GM18502 (cell line): ENCODE measurements at regions not wholly inside any gene's neighbourhood (a gene's known extent, or its start where the extent isn't known, plus 50 kb on each side); places are given as distances from the start of the nearest gene placed in this dataset.

Experiments
- ATAC-seq: cut with Tn5 transposase; IDR thresholded peaks from one replicate; pipeline ENCODE4 v1.9.1; 2021; ENCODE audit warnings: mild to moderate bottlenecking; ENCODE audit not compliant: unreplicated experiment, poor library complexity

DNA sequence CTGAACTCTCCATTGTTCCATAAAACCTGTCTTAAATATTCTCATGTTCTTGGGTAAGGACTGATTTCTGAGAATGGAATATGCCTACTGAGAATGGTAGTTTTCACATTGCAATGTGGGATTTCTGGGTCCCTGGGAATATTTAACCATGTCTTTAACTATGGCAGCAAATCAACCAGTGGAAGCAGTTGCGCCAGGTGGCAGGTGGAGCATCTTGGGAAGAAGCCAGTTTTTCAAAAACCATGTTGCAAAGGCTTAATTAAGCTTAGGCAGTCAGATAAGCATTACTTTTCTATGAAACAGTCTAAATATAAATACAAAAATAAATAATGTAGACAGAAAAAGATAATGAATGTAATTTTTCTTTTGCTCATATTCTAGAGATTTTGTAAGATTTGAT is 448.1 kb downstream of the ADAMTS20 start:
- ATAC-seq: no peak

DNA sequence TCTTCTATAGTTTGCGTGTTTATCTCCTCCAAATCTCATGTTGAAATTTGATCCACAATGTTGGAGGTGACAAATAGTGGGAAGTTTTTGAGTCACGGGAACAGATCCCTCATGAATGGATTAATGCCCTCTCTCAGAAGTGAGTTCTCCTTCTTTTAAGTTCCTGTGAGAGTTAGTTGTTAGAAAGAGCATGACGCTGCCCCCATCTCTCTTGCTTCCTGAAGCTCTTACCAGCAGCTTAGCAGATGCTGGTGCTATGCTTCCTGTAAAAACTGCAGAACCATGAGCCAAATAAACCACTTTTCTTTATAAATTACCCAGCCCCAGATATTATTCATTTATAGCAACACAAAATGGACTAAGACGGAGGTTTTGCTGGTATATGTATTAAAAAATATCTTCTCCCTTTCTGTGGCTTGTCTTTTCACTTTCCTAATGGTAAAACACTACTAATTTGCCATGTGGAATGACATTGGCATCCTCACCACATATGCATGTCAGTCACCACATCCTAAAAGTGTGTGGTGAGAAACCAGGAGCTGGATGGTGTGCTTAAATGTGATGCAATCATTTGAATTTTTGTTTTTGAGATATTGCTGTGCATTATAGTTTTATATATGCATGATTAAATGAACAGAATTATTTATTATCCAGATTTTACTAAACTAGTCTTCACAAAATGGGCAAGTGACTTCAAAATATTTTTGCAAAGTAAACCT is 449.3 kb downstream of the ADAMTS20 start:
- no peak for ATAC-seq

DNA sequence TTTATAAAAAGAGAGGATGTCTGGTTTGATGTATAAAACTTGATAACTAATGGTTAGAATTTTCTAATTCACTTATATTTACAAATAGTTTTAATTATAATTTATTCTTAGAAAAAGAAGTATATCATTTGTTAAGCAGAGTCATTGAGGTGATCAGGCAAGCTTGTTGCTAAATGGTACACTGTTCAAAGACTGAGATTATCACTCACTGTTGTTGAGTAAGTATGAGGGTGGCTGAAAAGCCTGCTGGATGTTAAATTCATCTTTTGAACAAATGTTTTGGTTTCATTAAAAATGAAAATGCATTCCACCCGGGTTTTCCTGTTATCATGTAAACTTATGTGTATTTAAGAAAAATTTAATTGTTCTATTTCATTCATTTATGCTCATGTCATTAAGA is 451.8 kb downstream of the ADAMTS20 start:
- no peak for ATAC-seq

DNA sequence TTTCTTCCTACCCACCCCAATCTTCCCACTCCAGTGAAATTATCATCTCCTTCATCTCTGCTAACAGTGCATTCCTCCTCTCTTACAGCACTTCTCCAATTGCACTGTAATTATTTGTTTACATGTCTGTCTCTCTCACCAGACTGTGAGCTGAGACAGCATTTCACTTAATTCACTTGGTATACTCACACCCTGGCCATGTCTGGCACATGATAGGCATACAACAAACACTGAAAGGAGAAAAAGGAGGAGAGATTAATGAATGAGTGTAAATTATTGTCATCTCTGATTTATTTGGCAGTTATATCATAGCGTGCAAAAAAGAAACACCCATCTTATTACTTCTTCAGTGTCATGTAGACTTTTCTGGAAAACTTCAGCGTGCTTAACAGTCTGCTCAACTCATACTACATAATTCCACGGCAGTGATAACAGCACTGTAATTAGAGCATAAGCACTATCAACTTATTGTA is 452.3 kb downstream of the ADAMTS20 start:
- ATAC-seq: no peak

DNA sequence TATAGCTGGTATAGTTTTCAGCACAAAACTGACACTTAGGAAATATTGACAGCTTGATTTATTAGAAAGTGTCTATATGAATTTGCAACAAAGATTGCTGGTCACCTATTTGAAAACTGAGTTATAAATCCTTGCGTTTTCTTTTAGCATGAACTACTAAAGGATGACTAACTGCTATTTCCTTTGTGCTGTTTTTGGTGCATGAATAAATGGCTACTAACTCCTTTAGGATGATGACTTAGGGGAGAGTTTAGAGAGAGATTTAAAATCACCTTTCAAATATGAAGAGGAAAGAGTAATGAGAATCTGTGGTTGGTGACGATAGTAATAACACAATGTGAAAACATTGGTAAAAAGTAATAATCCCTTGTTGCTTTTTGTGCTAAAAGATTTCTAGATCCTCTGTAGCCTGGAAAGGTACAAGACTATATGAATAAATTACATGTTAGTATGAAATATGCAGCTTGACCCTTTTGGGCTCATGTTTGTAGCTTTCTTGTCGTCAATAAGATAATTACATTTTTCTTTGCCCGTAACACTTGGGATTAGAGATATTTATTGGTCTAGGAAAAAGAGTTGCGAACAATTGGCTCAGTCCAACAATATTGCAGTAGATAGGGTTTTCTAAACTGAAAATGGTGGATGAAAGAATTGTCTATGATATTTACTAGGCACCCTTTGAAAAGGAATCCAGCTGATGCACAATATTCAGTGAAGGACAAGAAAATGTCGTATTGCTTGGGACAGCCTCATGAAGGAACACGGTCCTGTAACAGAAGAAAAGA is 453.0 kb downstream of the ADAMTS20 start:
- no peak for ATAC-seq

DNA sequence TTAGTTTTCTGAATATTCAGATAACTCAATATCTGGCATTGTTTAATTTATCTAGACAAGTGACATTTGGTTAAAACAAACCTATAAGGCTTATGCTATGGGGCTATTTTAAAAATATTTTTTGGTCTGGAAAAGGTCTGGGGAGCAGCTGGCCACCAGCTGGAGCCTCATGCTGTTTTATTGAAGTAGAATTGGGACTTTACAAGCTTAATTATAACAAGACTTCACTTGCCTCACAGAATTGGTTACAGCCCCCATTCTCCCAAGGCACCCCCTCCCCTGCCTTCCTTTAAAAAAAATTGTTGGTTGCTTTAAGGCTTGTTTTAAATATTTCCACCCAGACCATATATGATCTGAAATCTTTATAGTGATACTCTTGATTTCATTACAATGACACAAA is 453.9 kb downstream of the ADAMTS20 start:
- ATAC-seq: no peak

DNA sequence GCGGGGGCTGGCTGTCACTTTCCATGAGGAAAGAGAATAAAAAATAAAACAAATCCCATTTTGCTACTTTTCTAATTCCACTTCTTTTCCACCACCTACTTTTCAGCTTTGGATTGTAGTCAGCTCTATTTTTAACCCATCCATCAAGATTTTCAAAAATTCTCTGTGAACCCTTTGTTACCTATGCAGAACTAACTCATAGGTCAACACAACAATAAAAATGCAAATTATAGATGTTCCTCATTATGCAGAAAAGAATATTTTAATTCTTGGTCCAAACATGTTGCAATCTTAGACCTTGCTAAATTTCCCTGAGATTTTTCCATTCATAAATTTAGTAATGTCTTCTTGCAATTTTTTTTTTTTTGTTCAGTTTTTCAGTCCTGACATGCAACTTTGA is 454.5 kb downstream of the ADAMTS20 start:
- ATAC-seq: no peak

DNA sequence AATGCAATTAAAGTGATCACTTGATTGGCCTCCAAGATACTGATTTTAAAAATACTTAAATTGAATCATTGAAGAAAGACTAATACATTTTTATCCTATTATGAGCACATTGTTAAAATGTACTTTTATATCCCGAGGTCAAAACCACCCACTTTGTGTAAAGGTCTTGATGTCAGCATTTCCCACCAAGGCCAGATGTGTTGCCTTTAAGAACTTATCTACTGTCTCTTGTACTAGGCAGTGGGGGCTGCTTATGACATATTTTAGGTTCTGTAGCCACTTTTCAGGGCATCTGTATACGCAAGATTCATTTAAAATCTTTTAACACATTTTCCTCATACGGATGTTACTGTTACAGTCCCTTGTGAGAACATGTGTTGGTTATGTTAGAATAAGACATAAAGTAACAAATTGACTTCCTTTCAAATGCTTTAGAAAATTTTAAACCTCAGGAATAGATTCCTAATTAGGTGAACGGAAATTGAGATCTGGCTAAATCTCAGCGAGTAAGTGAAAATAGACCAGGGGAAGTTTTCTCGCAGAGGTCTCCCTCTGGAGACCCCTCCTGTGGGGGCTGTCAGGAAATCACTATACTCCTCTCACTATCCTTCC is 456.2 kb downstream of the ADAMTS20 start:
- no peak for ATAC-seq

DNA sequence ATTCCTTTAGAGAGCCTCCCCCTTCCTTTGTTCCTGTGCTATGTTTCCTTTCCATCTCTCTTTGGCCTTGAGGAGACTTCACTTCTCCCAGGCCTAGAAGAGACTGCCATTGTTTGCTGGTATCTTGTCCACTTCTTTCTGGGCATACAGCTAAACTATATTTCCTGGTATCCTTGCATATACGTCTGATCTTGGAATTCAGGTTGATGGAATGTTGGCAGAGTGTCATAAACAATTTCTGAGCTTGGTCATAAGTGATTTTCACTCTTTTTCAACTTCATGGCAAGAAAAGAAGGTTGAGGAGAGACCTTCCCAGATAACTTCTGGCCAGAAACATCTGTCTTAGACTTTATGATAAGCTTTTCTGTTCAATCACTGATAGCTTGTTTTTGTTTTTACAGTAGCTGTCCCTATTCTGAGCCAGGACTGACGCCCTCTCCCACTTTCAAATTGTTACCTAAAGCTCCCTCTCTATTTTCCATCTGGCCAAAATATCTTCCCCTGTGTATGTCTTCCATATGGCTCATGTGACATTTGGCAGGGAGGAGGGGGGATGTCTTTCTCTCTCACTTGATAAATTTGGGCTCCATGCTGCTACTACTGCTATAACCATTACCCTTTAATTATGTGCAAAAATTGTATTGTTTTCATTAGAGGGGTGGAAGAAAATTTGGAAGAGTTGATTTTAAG is 457.0 kb downstream of the ADAMTS20 start:
- ATAC-seq: no peak

DNA sequence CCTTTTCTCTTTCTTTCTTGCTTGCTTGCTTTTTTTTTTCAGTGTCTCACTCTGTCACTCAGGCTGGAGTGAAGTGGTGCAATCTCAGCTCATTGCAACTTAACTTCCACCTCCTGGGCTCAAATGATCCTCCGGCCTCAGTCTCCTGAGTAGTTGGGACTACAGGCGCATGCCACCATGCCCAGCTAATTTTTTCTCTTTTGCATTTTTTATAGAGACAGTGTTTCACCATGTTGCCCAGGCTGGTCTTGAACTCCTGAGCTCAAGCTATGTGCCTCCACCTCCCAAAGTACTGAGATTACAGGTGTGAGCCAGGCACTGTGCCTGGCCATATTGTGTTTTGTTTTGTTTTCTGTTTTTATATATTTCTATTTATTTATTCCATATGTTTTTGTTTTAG is 461.0 kb downstream of the ADAMTS20 start:
- no peak for ATAC-seq

DNA sequence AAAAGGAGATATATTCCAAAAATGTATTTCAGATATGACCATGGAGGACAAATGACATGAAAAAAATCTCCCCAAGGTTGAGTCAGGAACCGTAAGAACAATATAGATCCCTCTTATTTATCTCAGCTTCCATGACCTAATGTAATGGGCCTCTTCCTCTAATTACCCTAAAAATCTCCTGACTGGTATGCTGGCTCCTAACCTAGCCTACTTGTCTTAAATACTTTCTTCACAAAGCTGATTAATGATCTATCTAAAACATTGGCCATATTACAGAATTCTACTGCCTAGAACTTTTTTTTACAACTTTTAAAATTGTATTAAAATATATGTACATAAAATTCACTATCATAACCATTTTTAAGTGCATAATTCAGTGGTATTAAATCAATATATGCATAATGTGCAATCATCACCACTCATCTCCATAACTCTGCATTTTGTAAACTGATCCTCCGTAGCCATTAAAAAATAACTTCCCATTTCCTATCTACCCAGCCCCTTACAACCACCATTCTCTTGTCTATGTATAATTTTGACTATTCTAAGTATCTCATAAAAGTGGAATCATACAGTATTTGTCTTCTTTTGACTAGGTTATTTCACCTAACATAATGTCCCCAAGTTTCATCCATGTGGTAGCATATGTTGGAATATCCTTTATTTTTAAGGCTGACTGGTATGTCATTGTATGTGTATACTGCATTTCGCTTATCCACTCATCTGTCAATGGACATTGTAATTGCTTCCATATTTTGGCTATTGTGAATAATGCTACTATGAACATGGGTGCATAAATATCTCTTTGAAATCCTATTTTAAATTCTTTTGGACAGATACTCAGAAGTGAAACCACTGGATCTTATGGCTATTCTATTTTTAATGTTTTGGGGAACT is 464.6 kb downstream of the ADAMTS20 start:
- no peak for ATAC-seq

DNA sequence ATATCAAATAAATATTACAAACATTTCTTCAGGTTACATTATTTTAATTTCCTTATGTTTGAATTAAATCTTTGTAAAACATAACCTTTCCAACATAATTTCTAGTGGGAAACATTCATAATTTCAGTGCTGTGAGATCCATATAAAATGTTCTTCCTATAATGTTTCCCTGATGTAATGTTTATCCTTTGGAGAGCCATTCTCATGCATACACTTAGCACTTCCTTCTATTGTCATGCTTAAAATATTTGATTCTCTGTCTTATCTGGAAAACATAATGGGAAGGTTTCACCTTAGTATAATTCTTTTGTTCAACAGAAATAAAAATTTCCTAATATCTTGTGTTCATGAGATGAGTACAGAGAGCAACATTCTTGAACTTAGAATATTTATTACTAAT is 472.5 kb downstream of the ADAMTS20 start:
- ATAC-seq: no peak

DNA sequence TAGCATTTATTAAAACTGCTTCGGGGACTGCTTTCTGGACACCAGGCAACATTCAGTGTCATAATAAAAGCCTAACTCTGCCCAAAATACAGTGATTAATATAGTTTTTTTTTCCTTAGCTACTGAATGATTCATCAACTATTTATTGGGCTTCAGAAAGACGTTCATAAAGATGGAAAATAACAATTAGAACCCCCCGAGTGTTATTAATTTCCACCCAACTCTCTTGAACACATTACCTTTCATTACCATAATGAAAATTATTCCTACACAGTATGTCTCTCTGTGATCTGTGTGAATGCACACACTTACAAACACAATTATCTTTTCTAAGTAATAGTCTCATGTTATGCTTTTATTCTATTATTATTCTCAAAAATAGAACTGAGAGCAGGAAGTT is 473.0 kb downstream of the ADAMTS20 start:
- no peak for ATAC-seq

DNA sequence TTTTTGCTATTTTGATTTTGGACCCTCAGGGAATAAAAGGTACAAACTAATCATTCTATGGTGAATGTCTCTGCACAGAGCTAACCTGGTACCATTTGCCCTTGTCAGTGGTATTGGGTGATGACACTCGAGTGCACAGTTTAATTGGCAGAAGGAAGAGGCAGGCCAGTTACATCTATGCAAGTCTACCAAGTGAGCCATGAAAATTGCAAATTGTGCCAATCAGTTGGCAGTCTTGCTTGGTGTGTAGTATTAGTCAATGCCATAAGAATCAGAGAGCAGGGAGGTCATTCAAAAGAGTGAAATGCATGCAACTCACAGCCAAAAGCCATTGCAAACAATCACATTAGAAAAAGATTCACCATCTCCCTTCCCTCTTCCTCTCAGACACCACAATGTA is 479.6 kb downstream of the ADAMTS20 start:
- no peak for ATAC-seq

DNA sequence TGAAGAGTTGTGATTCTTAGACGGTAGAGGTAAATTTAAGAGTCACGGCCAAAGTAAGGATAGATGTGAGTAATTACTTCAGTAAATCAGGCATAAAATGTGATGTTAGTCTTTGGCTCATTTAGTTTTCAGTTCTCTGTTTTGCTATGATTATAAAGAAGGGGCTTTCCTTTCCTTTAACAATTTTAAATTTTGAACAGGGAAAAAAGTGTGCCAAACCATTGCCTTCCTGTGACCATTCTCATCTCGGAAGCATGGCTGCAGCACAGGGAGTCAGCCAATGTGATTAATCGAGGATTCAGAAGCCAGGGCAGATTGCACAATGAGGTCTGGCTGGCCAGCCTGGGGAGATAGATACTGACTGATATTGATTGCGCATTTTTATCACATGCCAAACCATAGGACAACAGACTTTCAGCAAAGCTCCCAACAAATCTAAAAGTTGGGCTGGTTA is 480.2 kb upstream of the PRICKLE1 start:
- ATAC-seq: no peak

DNA sequence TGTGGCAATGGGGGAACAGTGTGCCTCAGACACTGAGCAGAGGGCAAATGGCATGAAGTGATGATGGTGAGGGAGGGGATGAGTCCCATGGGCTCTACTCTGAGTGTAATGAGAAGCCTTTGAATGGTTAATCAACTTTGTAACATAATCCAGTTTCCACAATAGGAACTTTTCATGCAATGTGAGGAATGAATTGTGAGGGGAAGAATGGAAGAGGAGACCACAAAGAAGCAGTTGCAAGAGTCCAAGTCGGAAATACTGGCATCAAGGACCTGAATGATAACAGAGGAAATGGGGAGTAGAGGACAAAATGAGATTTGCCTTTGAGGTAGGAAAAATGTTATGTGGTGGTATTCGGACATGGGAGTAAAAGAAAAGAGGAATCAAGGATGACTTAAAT is 476.9 kb upstream of the PRICKLE1 start:
- ATAC-seq: no peak

DNA sequence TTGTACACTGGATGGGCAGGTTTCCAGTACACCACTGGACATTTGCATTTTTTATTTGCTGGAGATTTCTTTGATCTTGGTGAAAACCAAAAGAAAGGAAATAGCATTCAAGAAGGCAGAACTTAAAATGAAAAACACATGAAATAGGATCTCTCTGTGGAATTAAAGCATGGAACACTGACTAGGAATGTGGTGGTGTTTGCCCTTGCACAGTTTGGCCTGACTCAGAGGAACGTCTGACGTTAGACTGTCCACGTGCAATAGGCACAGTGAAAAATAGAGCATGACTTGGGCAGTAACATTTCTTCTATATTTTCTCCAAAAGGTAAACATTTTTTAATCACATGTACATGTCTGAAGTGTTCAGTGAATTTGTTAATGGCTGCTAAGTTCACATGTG is 474.1 kb upstream of the PRICKLE1 start:
- no peak for ATAC-seq

DNA sequence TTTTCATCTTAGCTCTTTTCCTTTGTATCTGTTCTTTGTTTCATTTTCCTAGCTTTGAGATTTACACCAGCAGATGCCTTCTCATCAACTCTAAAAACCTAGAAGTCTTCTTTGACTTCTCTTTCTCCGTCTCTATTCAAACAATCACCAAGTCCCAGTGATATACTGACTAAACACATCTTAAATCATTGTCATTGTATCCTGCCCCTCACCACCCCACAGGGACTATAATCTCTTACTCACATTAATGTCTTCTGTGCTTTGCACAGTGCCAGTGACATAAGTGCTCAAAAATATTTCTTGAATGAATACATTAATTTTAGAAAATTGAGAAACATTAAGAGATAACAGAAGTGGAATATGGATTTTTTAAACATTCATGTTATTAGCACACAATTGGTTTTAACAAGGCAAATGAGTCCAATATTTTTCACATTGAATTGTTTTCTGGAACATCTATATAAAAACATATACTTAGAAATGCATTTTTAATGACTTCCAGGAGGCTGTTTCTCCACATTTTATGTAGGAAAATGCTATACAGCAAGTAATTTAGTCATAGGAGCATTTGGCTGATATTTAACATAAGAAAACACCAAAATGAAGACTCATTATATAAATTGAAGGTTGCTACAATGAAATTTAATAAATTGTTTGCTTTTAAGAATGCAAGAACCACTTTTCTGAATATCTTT is 472.8 kb upstream of the PRICKLE1 start:
- ATAC-seq: no peak

DNA sequence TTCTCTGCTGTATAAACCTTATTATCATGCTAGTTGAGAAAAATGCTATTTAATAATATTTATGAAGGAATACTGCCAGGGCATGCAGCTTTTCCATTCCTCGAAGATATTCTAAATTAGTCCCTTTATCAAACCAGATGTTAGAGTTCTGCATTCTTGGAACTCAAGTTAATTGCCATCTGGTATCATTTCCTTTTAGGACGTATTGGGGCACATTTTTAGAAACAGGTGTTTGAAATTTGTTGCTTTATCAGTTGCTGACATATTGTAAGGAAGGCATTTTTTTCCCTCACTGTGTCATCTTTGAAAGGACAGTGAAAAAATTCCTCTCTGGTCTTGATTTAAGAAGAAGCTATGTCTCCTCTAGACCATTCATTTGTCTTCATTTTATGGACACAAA is 471.2 kb upstream of the PRICKLE1 start:
- no peak for ATAC-seq
